ENCODE measurements at regions not wholly inside any gene's neighbourhood (a gene's known extent, or its start where the extent isn't known, plus 50 kb on each side); places are given as distances from the start of the nearest gene placed in this dataset.

- TF ChIP-seq POLR2AphosphoS5 (IDR thresholded peaks at IDR 0.05; ENCODE audit: low read depth, low read length) (no peak), TAF1 (IDR thresholded peaks at IDR 0.05; ENCODE audit: borderline replicate concordance, low read depth, low read length) (no peak)
Measured at GRCh38 chr7:16347066-16347826, 74.1 kb downstream of the CRPPA start.

Measured in GM12892 (cell line).